Hematopoietic multipotent progenitor cell (in vitro differentiated cells): ENCODE measurements at regions not wholly inside any gene's neighbourhood (a gene's known extent, or its start where the extent isn't known, plus 50 kb on each side); places are given as distances from the start of the nearest gene placed in this dataset.

ENCODE experiments used
- DNase-seq, 3 donors: peaks; one replicate each; pipeline ENCODE4 v3.0.0-alpha.2; 2011 to 2015; ENCODE audit warnings: low read depth in 2 of 3, low spot score in 2 of 3

DNA sequence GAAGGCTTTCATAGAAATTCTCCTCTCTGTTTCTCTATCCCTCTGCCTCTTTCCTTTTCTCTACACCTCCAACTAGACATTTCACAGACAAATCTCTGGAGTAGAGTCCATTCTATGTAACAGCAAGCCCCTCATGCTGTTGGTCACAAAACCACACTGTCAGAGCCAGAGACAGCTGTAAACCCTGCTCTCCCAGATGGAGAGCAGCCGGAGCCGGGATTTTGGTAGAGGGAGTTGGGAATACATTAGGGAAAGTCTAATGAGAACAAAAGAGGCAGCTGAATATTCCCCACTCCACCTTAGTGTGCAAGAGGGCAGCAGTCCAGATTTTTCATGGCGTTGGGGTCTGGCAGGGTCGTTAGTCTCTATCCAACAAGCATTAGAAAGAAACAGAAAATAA is 68.3 kb upstream of the EDN1 start:
- no peak for DNase-seq

DNA sequence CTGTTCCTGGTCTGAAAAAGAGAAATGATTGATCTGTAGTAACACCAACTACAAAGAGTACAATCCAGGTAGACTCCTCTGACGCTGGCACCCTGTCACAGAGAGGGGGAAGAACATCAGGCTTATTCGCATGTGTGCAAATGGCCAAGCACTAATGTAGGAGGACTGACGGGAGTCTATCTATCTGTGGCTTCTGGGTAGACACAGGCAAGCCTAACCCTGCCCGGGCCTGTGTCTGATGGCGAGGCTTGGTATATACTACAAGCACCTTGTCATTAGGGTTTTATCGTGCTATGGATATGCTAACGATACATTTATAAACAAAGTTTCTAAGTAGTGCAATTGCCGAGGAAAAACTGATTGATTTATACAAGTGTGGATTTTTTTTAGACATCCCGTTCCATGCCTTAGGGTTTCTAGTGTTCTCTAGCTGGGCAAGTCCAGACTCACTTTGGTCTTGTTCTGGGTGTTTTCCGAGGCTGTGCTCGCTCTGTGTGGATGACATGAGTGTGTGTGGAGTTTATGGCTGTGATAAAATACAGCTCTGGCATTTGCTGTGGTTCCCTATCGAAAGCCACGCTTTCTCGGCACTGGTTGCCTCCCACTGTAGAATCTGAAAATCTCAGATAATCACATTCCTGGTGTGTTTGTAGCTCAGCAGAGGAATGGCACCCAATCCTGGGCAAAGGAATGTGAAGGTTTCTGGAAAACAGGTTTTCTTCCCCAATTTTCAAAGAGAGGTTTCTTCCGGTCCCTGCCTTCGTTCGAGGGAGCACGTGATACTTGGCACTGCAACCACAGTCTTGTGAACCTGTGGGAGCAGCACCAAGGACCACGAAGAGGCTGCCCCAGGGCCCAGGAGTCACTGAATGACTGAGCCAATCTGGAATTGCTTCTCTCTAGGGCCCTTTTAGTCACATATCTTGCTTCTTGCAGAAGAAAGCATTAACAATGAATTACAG is 67.5 kb upstream of the EDN1 start:
- no peak for DNase-seq

DNA sequence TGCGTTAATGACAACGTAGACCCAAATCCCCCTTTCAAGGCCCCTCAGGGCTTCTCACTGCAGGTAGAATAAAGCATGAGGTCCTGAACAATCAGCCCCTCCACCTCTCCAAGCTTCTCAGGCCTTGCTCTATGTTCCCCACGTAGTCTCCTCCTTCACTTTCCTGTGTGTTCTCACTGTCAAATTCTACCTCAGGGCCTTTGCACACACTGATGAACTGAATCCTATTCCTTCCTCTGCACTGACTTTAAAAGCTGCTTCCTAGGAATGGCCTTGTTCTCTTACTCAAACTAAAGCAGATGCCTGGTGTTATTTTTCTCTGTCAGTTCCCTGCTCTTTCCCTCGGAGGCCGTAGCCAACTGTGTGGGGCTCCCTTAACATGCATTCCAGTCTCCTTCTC is 66.8 kb upstream of the EDN1 start:
- no peak for DNase-seq

DNA sequence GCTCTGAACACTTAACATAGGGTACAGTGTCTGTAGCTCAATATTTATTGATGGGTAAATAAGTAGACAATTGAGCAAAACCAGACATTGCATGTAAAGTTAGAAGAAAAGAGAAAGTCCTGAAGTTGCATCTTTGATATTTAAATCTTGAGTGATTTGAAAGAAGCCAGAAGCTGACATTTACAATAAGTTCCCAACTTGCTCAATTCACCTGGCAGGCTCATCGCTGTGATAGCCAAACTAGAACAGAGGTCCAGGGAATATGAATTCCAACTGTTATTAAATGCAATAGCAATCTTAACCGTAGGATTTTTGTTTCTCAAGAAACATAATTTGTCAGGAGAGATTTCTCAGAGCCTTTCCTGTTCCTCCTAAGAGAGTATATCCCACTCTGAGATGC is 65.9 kb upstream of the EDN1 start:
- no peak for DNase-seq

DNA sequence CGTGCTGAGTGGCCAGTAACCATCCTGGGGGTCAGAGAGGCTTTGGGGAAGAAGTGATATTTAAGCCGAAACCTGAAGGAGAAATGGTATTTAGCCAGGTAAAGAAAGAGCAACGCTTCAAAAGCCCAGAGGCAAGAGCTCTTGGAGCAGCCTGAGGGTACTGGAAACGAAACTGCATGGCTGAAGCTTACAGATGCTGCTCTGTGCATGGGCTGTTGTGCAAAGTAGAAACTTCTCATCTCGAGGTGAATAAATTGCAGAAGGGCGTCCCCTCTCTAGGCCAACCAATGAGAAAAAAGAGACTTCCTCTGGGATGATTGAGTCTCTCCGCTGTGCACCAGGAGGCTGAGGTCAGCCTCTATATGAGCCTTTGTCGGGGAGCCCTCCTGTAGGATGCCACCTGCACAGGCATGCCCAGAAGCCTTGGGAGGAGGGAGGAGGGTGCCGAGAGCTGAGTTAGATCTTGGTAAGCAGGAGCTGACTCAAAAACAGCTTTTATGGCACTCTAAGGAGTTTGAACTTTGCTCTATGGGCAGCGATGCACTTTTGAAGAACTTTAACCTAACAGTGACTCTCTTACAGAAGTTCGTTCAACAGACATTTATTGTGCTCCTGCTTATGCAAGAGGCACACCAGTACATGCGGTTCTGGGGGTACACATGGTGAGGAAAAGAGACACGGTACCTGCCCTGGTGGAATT is 61.6 kb upstream of the EDN1 start:
- DNase-seq, result no peak

DNA sequence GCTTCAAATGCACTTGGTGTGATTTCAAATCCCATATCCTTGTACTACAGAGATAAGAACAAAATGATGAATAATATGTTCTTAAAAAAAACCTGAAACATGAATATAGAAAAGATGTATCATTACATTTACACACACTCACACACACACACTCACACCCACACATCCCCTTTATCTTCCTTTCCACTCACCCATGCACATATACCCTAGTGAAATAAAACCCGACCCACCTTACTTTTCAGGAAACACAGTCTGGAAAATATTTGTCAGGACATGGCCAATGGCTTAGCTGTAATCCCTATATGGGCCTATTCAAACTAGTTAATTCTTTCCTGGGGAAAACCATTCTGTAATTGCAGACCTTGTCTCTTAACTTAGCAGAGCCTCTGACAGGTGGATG is 60.8 kb upstream of the EDN1 start:
- DNase-seq, result no peak

DNA sequence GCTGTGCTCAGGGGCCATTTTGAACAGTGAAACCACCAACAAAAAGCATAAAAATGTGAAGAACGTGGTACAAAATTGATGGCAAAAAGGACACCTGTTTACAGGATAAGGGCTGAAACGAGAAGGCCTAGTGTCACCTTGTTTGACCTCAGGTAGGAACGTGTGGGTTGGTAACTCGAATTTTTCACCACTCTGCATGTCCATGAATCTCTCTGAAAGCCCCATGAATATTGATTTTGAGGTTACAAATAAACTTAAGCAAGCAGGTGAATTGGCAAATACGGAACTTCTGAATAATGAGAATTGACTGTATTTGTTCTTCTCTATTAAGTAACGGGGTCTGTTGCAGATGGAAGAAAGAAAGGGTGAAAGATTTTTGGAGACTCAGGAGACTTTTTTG is 59.6 kb upstream of the EDN1 start:
- DNase-seq, result no peak

DNA sequence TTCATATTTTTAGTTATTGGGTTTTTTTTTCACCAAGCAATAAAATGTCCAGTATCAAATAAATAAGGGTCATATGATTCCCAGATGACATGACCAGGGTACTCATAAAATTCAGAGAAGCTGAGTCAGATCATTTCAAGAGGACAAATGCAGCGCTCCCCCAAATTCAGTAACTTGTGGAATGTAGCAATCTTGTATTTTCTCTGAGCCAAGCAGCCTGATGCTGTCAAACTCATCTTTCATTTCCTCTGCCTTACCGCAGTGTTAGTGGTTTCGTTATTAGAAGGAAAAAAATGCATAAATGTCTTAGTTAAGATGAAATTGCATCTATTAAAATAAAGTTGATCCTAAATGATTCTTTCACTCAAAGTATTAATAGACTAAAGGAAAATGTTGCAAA is 57.8 kb upstream of the EDN1 start:
- DNase-seq, result peak in 1 of 3 donors; percentile 41

DNA sequence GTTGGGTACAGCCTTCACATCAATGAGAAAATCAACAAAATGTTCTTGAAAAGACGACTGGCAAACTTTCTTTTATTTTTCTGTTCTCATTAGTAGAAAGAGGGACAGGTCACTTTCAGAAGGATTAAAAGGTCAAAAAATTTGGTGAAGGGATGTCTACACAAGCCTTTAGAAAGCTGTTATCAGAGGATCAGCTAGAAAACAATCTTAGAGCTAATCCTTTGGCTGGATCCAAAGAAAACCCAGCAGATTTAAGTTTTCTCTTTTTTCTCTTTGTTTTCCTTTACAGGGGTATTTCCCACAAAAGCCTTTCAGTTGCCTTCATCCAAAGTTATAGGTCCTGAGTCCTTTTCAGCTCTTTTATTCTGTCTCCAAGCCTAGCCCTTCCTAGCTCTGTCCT is 57.3 kb upstream of the EDN1 start:
- DNase-seq, result no peak

DNA sequence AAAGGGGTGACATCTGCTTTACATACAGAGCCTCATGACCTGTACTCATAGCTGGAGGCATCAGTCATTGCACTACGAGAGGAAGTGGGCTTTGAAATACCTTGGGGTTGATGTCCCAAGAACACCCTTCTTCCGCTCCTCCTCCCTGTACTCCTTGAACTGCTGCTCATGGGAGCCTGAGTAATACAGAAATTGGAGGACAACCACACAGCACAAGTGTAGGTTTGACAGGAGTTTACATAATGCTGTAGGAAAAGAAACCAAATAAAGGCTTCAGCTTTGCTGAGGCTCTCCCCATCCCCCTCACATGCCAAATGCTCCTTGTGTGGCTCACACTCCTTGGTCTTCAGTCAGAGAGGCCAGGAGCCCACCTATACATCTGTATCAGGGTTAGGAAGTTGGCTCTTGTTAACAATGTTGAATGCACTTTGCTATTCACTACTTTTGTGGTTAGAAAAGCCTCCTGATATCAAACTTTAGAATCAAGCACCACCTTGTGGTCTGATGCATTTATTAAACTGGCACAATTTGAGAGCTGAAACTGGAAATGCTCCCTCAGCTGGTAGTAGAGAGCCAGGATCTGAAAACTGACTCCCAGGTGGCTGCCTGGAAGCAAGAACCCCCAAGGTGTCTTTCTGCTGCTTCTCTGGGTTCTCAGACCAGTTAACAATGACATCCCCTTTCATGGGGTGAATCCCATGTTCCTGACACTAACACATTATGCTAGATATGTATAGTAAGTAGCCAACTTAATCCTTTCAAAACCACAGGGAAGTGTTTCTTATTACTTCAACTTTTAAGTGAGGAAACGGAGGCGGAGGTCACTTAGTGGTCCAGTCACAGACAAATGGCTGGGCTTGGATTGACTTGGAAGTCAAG is 56.2 kb upstream of the EDN1 start:
- DNase-seq, result peak; percentile 25 to 84 (median 66)

DNA sequence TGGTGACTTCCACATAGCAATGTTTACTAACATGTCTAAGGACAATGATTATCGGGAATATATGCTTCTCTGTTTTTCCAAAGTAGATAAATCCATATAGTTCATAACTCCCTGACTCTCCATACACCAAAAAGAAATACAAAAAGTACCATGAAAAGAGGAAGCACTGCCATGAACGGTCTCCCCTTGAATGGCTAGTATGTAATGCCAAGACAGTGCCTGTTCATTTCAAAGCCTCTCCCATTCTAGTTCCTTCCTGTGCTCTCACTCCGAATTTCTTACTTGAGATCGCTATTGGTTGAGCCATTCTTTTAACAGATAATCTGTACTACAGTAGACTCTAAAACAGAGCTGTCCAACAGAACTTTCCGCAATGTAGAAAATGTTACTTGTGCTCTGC is 54.8 kb upstream of the EDN1 start:
- peak in 1 of 3 donors; percentile 10 for DNase-seq

DNA sequence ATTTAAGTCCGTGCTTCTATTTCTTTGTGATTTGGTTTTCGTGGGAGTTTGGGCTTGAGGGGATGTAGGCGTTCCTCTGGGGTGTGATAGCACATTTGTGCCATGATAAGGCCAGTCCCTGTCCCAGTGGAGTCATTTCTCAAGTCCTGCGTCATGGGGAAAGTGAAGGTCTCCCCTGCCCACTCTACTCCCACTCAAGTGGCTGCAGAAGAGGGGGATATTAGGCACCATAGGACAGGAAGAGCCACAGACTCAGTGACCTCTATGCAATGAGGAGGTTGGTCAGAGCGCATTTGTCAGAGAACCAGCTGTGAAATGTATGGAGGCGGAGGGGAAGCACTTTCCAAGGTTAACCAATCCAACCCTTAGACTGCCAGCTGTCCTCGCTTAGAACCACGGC is 51.9 kb upstream of the EDN1 start:
- no peak for DNase-seq
